ENCODE measurements at regions not wholly inside any gene's neighbourhood (a gene's known extent, or its start where the extent isn't known, plus 50 kb on each side); places are given as distances from the start of the nearest gene placed in this dataset.
"Not testable (repeated sequence)": the region's sequence is repeated elsewhere in the genome, so short reads cannot be mapped to it uniquely, and the experiment has no call there.

DNA sequence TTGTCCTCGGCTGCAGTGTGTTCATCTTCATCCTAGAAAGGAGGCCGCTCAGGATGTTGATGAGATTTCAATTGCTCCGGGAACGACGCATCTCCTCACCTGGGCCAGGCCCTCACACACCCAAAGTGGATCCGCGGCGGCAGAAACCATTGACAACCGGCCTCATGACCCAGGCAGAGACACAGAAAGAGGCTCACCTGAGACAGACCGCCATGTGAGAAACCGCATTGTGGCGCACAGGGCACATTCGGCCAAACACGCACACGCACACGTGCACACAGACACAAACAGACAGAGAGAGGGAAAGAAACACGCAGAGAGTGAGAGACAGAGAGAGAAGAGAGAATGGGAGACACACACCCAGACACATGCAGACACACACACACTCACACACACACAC, 3879.3 kb downstream of the SRGAP2C start:
- H3K9me3 Mint-ChIP-seq = peaks cover 19% of the 10 kb centered on the region
- not testable (repeated sequence) for H3K4me1 Mint-ChIP-seq (ENCODE audit: low read depth); H3K36me3 Mint-ChIP-seq (ENCODE audit: low read depth); H3K27me3 Mint-ChIP-seq; H3K27ac Mint-ChIP-seq; H3K4me3 Mint-ChIP-seq

DNA sequence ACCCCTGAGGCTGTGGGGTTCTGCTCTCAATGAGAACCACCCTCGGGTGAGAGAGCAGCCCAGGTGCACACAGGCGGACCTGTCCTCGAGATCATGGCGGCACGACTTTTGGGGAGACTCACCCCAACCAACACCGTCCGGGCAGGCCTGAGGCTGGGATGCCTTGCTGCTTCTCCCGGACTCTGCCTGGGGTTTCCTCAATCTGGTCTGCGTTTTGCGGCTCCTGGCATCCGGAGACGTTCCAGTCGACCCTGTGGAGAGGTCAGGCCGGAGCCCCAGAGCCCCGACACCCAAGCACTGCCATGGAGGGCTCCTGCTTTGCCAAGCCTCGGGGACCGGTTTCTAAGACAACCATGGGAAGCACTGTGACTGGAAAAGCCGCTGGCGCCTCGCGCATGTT, 3879.7 kb downstream of the SRGAP2C start:
- H3K27ac Mint-ChIP-seq = no peak overlapping the region
- H3K36me3 Mint-ChIP-seq (ENCODE audit: low read depth) = peaks cover 8% of the 10 kb centered on the region
- H3K27me3 Mint-ChIP-seq = no peaks in the 10 kb centered on the region
- H3K4me1 Mint-ChIP-seq (ENCODE audit: low read depth) = no peaks in the 10 kb centered on the region
- peaks cover 24% of the 10 kb centered on the region for H3K9me3 Mint-ChIP-seq
- no peak overlapping the region for H3K4me3 Mint-ChIP-seq

DNA sequence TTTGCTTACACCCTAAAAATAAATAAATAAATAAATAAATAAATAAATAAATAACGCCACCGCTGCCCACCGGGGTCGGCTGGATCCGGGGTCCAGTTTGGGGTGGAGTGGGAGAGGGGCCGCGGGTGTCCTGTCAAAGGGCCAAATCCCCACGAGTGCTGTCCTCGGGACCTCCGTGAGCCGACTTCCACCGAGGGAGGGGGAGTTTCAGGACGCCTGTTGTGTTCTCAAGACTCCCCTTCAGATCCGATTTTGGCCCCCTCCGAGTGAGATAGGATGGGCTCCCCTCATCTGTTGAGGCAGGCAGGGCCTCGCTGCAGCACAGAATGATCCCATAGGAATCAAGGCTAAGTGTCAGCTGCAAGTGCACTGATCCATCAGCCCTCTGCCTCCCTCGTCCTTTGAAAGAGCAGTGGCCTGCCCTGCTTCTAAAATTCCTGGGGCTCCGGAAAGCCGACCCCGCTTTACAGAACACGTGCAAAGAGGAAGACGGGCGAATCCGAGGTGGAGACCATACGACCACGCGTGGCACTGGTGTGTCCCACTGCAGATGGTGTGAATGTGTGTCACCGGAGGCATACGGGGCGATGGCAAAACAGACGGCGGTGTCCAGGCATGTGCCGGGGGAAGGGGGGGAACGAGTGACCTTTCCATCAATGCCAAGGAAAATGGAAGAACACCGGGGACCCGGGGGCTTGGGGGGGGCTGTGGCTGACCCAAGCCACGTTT, 3880.5 kb downstream of the SRGAP2C start:
- H3K4me3 Mint-ChIP-seq = no peak overlapping the region
- peaks cover 8% of the 10 kb centered on the region for H3K36me3 Mint-ChIP-seq (ENCODE audit: low read depth)
- no peak overlapping the region for H3K27ac Mint-ChIP-seq
- no peaks in the 10 kb centered on the region for H3K27me3 Mint-ChIP-seq
- H3K4me1 Mint-ChIP-seq (ENCODE audit: low read depth) = no peaks in the 10 kb centered on the region
- H3K9me3 Mint-ChIP-seq = peaks cover 28% of the 10 kb centered on the region

DNA sequence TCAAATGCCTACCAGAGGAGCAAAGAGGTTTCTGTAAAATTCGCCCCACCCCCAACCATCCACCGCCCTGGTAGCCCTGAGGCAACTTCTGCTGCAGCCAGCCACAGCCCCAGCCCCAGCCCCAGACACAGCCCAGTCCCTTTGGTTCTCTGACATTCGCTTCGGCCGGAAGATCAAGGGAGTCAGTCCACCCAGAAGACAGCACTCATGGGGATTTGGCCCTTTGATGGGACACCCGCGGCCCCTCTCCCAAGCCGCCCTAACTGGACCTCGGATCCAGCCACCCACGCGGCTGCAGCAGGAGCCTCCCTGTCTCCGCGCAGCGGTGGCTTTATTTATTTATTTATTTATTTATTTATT, 3881.0 kb downstream of the SRGAP2C start:
- Mint-ChIP-seq H3K4me3 (no peak overlapping the region), H3K36me3 (ENCODE audit: low read depth) (peaks cover 9% of the 10 kb centered on the region), H3K27ac (no peak overlapping the region), H3K4me1 (ENCODE audit: low read depth) (no peaks in the 10 kb centered on the region), H3K27me3 (no peaks in the 10 kb centered on the region), H3K9me3 (peaks cover 28% of the 10 kb centered on the region)

DNA sequence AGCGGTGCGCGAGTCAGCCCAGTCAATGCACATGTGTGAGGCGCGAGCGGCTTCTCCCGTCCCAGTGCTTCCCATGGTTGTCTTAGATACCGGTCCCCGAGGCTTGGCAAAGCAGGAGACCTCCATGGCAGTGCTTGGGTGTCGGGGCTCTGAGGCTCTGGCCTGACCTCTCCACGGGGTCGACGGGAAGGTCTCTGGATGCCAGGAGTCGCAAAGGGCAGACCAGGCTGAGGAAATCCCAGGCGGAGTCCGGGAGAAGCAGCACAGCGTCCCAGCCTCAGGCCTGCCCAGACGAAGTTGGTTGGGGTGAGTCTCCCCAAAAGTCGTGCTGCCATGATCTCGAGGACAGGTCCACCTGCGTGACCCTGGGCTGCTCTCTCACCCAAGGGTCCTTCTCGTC, 3881.6 kb downstream of the SRGAP2C start:
- Mint-ChIP-seq H3K4me1 (ENCODE audit: low read depth) (no peaks in the 10 kb centered on the region), H3K27ac (no peak overlapping the region), H3K27me3 (no peaks in the 10 kb centered on the region), H3K36me3 (ENCODE audit: low read depth) (peaks cover 12% of the 10 kb centered on the region), H3K4me3 (no peak overlapping the region), H3K9me3 (peaks cover 28% of the 10 kb centered on the region)

DNA sequence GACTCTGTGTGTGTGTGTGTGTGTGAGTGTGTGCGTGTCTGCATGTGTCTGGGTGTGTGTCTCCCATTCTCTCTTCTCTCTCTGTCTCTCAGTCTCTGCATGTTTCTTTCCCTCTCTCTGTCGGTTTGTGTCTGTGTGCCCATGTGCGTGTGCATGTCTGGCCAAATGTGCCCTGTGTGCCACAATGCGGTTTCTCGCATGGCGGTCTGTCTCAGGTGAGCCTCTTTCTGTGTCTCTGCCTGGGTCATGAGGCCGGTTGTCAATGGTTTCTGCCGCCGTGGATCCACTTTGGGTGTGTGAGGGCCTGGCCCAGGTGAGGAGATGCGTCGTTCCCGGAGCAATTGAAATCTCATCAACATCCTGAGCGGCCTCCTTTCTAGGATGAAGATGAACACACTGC, 3882.1 kb downstream of the SRGAP2C start:
- H3K4me1 Mint-ChIP-seq (ENCODE audit: low read depth); H3K4me3 Mint-ChIP-seq; H3K27me3 Mint-ChIP-seq; H3K27ac Mint-ChIP-seq: not testable (repeated sequence)
- H3K9me3 Mint-ChIP-seq = peaks cover 31% of the 10 kb centered on the region
- peaks cover 15% of the 10 kb centered on the region for H3K36me3 Mint-ChIP-seq (ENCODE audit: low read depth)

DNA sequence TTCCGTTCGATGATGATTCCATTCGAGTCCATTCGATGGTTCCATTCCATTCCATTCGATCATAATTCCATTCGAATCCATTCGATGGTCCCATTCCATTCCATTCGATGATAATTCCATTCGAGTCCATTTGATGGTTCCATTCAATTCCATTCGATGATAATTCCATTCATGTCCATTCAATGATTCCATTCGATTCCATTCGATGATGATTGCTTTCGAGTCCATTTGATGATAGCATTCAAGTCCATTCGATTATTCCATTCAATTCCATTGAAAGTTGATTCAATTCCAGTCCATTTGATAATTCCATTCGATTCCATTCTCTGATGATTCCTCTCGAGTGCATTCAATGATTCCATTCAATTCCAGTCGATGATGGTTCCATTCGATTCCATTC, 3895.3 kb downstream of the SRGAP2C start:
- H3K4me1 Mint-ChIP-seq (ENCODE audit: low read depth) = no peaks in the 10 kb centered on the region
- H3K36me3 Mint-ChIP-seq (ENCODE audit: low read depth) = peaks cover 50% of the 10 kb centered on the region
- H3K9me3 Mint-ChIP-seq = peaks cover 54% of the 10 kb centered on the region
- no peak overlapping the region for H3K27ac Mint-ChIP-seq
- no peaks in the 10 kb centered on the region for H3K27me3 Mint-ChIP-seq
- H3K4me3 Mint-ChIP-seq = no peak overlapping the region

DNA sequence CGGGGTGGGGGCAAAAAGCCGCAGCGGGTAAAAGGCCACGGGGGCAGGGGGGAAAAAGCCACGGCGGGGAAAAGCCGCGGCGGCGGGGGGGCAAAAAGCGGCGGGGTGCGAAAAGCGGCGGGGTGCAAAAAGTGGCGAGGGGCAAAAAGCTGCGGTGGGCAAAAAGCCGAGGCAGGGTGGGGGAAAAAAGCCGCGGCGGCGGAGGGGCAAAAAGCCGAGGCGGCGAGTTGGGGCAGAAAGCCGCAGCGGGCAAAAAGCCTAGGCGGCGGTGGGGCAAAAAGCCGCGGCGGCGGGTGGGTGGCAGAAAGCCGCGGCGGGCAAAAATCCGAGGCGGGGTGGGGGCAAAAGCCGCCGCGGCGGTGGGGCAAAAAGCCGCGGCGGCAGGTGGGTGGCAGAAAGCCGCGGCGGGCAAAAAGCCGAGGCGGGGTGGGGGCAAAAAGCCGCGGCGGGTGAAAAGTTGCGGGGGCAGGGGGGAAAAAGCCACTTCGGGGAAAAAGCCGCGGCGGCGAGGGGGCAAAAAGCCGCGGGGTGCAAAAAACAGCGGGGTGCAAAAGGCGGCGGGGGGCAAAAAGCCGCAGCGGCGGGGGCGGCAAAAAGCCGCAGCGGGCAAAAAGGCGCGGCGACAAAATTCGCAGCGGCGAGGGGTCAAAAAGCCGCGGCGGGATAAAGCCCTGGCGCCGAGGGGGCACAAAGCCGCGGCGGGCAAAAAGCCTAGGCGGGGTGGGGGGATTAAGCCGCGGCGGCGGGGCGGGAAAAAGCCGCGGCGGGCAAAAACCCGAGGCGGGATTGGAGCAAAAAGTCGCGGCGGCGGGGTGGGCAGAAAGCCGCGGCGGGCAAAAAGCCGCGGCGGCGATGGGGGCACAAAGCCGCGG, 3901.2 kb downstream of the SRGAP2C start:
- Mint-ChIP-seq H3K4me1 (ENCODE audit: low read depth) (no peaks in the 10 kb centered on the region), H3K36me3 (ENCODE audit: low read depth) (peaks cover 38% of the 10 kb centered on the region), H3K9me3 (peaks cover 38% of the 10 kb centered on the region), H3K27ac (no peak overlapping the region), H3K27me3 (no peaks in the 10 kb centered on the region), H3K4me3 (no peak overlapping the region)

DNA sequence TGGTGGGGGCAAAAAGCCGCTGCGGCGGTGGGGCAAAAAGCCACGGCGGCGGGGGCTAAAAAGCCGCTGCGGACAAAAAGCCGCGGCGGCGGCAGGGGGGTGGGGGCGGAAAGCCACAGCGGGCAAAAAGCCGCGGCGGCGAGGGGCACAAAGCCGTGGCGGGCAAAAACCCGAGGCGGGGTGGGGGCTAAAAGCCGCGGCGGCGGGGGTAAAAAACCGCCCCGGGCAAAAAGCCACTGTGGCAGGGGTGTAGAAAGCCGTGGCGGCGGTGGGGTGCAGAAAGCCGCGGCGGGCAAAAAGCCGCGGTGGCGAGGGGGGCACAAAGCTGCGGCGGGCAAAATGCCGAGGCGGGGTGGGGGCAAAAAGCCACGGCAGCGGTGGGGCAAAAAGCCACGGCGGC, 3901.8 kb downstream of the SRGAP2C start:
- Mint-ChIP-seq H3K27me3 (no peaks in the 10 kb centered on the region), H3K27ac (no peak overlapping the region), H3K9me3 (peaks cover 35% of the 10 kb centered on the region), H3K4me3 (no peak overlapping the region), H3K4me1 (ENCODE audit: low read depth) (no peaks in the 10 kb centered on the region), H3K36me3 (ENCODE audit: low read depth) (peaks cover 34% of the 10 kb centered on the region)

DNA sequence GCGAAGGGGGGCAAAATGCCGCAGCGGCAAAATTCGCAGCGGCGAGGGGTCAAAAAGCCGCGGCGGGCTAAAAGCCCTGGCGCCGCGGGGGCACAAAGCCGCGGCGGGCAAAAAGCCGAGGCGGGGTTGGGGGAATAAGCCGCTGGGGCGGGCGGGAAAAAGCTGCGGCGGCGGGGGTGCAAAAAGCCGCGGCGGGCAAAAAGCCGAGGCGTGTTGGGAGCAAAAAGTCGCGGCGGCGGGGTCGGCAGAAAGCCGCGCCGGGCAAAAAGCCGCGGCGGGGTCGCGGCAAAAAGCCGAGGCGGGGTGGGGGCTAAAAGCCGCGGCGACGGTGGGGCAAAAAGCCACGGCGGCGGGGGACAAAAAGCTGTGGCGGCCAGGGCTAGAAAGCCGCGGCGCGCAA, 3902.5 kb downstream of the SRGAP2C start:
- Mint-ChIP-seq H3K27ac (no peak overlapping the region), H3K4me1 (ENCODE audit: low read depth) (no peaks in the 10 kb centered on the region), H3K36me3 (ENCODE audit: low read depth) (peaks cover 31% of the 10 kb centered on the region), H3K27me3 (no peaks in the 10 kb centered on the region), H3K4me3 (no peak overlapping the region), H3K9me3 (peaks cover 31% of the 10 kb centered on the region)

DNA sequence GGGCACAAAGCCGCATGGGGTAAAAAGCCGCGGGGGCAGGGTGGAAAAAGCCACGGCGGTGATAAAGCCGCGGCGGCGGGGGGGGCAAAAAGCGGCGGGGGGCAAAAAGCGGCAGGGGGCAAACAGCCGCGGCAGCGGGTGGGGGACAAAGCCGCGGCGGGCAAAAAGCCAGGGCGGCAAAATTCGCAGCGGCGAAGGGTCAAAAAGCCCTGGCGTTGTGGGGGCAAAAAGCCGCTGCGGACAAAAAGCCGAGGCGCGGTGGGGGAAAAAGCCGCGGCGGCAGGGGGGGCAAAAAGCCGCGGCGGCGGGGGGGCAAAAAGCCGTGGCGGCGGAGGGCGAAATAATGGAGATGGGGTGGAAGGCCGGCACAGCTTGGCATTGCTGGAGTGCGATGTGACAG, 3902.9 kb downstream of the SRGAP2C start:
- H3K36me3 Mint-ChIP-seq (ENCODE audit: low read depth) = peaks cover 27% of the 10 kb centered on the region
- H3K4me3 Mint-ChIP-seq = no peak overlapping the region
- no peaks in the 10 kb centered on the region for H3K27me3 Mint-ChIP-seq
- H3K9me3 Mint-ChIP-seq = peaks cover 31% of the 10 kb centered on the region
- H3K4me1 Mint-ChIP-seq (ENCODE audit: low read depth) = no peaks in the 10 kb centered on the region
- no peak overlapping the region for H3K27ac Mint-ChIP-seq

DNA sequence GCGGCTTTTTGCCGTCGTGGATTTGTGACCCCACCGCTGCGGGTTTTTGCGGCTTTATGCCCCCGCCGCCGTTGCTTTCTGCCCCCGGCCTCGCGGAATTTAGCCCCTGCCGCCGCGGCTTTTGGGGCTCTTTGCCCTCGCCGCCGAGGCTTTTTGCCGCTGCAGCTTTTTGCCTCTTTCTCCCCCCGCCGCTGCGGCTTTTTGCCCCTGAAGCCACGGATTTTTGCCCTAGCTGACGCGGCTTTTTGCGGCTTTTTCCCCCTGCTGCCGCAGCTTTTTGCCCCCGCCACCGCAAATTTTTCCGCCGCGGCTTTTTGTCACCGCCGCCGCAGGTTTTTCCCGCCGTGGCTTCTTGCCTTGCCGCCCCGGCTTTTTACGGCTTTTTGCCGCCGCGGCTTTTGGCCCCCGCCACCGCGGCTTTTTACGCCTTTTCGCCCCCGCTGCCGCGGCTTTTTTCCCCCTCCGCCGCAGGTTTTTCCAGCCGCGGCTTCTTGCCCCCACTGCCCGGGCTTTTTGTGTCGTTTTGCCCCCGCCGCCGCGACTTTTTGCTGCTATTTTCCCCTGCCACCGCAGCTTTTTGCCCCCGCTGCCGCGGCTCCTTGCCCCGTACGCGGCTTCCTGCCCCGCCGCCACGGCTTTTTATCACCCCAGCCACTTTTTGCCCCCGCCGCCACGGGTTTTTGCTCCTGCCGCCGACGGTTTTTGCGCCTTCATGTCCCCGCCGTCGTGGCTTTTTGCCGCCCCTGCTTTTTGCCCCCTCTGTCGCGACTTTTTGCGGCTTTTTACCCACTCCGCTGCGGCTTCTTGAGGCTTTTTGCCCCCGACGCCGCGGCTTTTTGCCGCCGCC, 3933.6 kb downstream of the SRGAP2C start:
- Mint-ChIP-seq H3K36me3 (ENCODE audit: low read depth) (peaks cover 6% of the 10 kb centered on the region), H3K9me3 (peaks cover 13% of the 10 kb centered on the region), H3K4me1 (ENCODE audit: low read depth) (no peaks in the 10 kb centered on the region), H3K4me3 (no peak overlapping the region), H3K27ac (no peak overlapping the region), H3K27me3 (no peaks in the 10 kb centered on the region)

DNA sequence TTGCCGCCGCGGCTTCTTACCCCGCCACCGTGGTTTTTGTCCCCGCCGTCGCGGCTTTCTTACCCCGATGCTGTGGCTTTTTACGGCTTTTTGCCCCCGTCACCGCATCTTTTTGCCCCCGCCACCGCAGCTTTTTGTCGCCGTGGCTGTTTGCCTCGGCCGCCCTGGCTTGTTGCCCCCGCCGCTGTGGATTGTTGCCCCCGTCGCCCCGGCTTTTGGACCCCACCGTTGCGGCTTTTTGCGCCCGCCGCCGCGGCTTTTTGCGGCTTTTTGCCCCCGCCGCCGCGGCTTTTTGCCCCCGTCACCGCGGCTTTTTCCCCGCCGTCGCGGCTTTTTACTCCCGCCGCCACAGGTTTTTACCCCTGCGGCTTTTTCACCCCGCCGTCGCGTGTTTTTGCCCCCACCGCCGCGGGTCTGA, 3934.3 kb downstream of the SRGAP2C start:
- Mint-ChIP-seq H3K4me3 (no peak overlapping the region), H3K27ac (no peak overlapping the region), H3K27me3 (no peaks in the 10 kb centered on the region), H3K9me3 (peaks cover 15% of the 10 kb centered on the region), H3K36me3 (ENCODE audit: low read depth) (peaks cover 6% of the 10 kb centered on the region), H3K4me1 (ENCODE audit: low read depth) (no peaks in the 10 kb centered on the region)

DNA sequence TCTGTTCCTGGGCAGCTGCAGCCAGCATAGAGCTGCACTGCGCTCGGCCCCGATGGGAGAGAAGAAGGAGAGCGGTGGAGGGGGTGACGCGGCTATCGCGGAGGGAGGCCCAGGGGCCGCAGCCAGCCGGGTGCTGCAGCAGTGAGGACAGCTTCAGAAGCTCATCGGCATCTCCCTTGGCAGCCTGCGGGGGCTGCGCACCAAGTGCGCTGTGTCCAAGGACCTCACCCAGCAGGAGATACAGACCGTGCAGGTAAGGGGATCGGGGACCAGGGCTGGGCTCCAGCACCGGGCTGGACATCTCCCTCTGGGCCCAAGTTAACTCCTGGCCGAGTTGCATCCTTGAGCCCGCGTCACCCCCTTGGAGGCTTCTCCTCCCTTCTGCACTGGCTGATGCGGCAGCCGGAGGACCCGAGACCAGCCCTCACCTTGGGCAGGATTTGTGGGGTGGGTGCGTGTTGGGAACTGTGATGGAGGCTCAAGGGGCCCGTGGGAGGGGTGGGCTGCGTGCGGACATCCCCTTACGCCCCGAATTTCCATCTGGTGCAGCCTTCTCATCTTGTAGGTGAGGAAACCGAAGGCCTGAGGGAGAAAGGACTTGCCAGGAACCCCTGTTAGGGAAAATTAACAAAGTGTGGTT, 3934.9 kb downstream of the SRGAP2C start:
- H3K27me3 Mint-ChIP-seq = not testable (repeated sequence)
- peaks cover 18% of the 10 kb centered on the region for H3K9me3 Mint-ChIP-seq

DNA sequence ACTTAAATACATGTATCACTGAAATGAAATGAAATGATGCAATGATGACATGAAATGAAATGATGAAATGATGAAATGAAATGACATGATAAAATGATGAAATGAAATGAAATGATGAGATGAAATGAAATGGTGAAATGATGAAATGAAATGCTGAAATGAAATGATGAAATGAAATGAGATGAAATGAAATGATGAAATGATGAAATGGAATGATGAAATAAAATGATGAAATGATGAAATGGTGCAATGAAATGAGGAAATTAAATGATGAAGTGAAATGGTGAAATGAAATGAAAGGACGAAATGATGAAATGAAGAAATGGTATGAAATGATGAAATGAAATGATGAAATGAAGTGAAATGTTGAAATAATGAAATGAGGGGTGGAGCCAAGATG, 3937.8 kb downstream of the SRGAP2C start:
- H3K27ac Mint-ChIP-seq; H3K27me3 Mint-ChIP-seq; H3K4me1 Mint-ChIP-seq (ENCODE audit: low read depth); H3K36me3 Mint-ChIP-seq (ENCODE audit: low read depth); H3K4me3 Mint-ChIP-seq: not testable (repeated sequence)
- peaks cover 20% of the 10 kb centered on the region for H3K9me3 Mint-ChIP-seq

More for the DNA sequence above, 3934.9 kb downstream of the SRGAP2C start:
- H3K4me1 Mint-ChIP-seq (ENCODE audit: low read depth); H3K27ac Mint-ChIP-seq; H3K4me3 Mint-ChIP-seq; H3K36me3 Mint-ChIP-seq (ENCODE audit: low read depth): not testable (repeated sequence)
